HCT116 (cell line): ENCODE measurements at regions not wholly inside any gene's neighbourhood (a gene's known extent, or its start where the extent isn't known, plus 50 kb on each side); places are given as distances from the start of the nearest gene placed in this dataset.

Experiments used
- ATAC-seq: fragments of 200-7000 bp; cut with Tn5 transposase; 2 replicates; pipeline ENCODE4 v1.9.1; 2020; ENCODE audit warnings: mild to moderate bottlenecking, moderate library complexity
- BruUV-seq: library from RNA; stranded (reverse); fragments of 400-500 nt; replicated peaks from 2 replicates; lab custom pipeline; 2021; lab: Mats Ljungman, UMichigan
- CTCF ChIA-PET: fragments of 300-600 bp; sonication (Branson Sonifier 250); formaldehyde crosslinking; loops from one replicate; lab custom pipeline; 2021; ENCODE audit warnings: antibody characterized with exemption; lab: Charles Lee
- POLR2A ChIA-PET: fragments of 300-600, 350-600 bp; sonication (Branson Sonifier 250); formaldehyde crosslinking; loops from one replicate; lab custom pipeline; 2021; ENCODE audit warnings: antibody characterized with exemption; lab: Charles Lee
- RAD21 ChIA-PET, 2 experiments: fragments of 300-600 bp; sonication (Branson Sonifier 250); formaldehyde crosslinking; loops; one replicate each; lab custom pipeline; 2023; ENCODE audit warnings: low total read pairs in 2 of 2; ENCODE audit not compliant: uncharacterized antibody in 2 of 2, unreplicated experiment in 2 of 2, low non-redundant PET in 1 of 2; lab: Charles Lee
- DNase-seq: peaks from one replicate; pipeline ENCODE4 v3.0.0-alpha.2; 2010; ENCODE audit warnings: low read depth, low spot score
- H2AFZ ChIP-seq: fragments of 200-600 bp; shearing (Covaris generic), sonication (generic); 2 replicates; pipeline ENCODE4 v1.6.1; 2017; ENCODE audit warnings: low read depth, mixed run types, mixed read lengths, antibody characterized with exemption, low read length; ENCODE audit not compliant: poor library complexity, severe bottlenecking
- H3K27ac ChIP-seq: 2 replicates; pipeline ENCODE4 v1.5.1; 2012; ENCODE audit warnings: low read depth, low read length
- H3K27me3 ChIP-seq: fragments of 200-600 bp; sonication (generic); 2 replicates; pipeline ENCODE4 v1.6.1; 2016; ENCODE audit warnings: mixed run types, low read length, mixed read lengths; ENCODE audit not compliant: insufficient read depth
- H3K36me3 ChIP-seq, 2 experiments: fragments of 200-500 bp in 1 of 2; fragments of 200-600 bp in 1 of 2; sonication (Bioruptor generic) in 1 of 2; sonication (generic) in 1 of 2; 2 replicates each; pipeline versions ENCODE4 v1.5.1 to v1.6.1; 2014 to 2016; ENCODE audit warnings: low read length in 2 of 2, inconsistent platforms in 1 of 2, mixed read lengths in 1 of 2, mixed run types in 1 of 2; ENCODE audit not compliant: insufficient read depth in 2 of 2, control insufficient read depth in 1 of 2
- H3K4me1 ChIP-seq, 2 experiments: fragments of 200-600 bp in 1 of 2; sonication (generic) in 1 of 2; 2 replicates each; pipeline versions ENCODE4 v1.5.1 to v1.6.1; 2012 to 2017; ENCODE audit warnings: low read length in 2 of 2, inconsistent platforms in 1 of 2, mild to moderate bottlenecking in 1 of 2, mixed read lengths in 1 of 2, mixed run types in 1 of 2, moderate library complexity in 1 of 2; ENCODE audit not compliant: insufficient read depth in 2 of 2, control insufficient read depth in 1 of 2
- H3K4me2 ChIP-seq: fragments of 200-600 bp; sonication (generic); 2 replicates; pipeline ENCODE4 v1.6.1; 2017; ENCODE audit warnings: mixed run types, low read length, mixed read lengths
- H3K4me3 ChIP-seq, 2 experiments: fragments of 200-600 bp in 1 of 2; sonication (generic) in 1 of 2; replicated peaks in 1 of 2; 2 replicates each; pipeline ENCODE4 v1.5.1; 2011 to 2016; ENCODE audit warnings: low read length in 2 of 2, control low read depth in 1 of 2, low read depth in 1 of 2, mild to moderate bottlenecking in 1 of 2, mixed read lengths in 1 of 2, mixed run types in 1 of 2
- H3K79me2 ChIP-seq: fragments of 200-600 bp; sonication (generic); 2 replicates; pipeline ENCODE4 v1.6.1; 2017; ENCODE audit warnings: mild to moderate bottlenecking, mixed run types, low read length, moderate library complexity, mixed read lengths; ENCODE audit not compliant: insufficient read depth
- H3K9ac ChIP-seq: fragments of 200-600 bp; sonication (generic); 2 replicates; pipeline ENCODE4 v1.6.1; 2016; ENCODE audit warnings: low read length, mixed read lengths
- H3K9me2 ChIP-seq: fragments of 200-600 bp; sonication (generic), shearing (Covaris generic); 2 replicates; pipeline ENCODE4 v1.6.1; 2017; ENCODE audit warnings: mixed run types, mild to moderate bottlenecking, moderate library complexity; ENCODE audit not compliant: insufficient read depth
- H3K9me3 ChIP-seq, 2 experiments: fragments of 200-500 bp in 1 of 2; fragments of 200-600 bp in 1 of 2; sonication (Bioruptor generic) in 1 of 2; sonication (generic) in 1 of 2; 2 replicates each; pipeline ENCODE4 v1.6.1; 2014 to 2017; ENCODE audit warnings: low read length in 2 of 2, mixed read lengths in 2 of 2, inconsistent platforms in 1 of 2, low read depth in 1 of 2, mild to moderate bottlenecking in 1 of 2, mixed run types in 1 of 2, moderate library complexity in 1 of 2; ENCODE audit not compliant: control insufficient read depth in 1 of 2, insufficient read depth in 1 of 2
- H4K20me1 ChIP-seq: fragments of 200-600 bp; sonication (generic), shearing (Covaris generic); 2 replicates; pipeline ENCODE4 v1.6.1; 2017; ENCODE audit warnings: mixed run types, mild to moderate bottlenecking, moderate library complexity; ENCODE audit not compliant: insufficient read depth
- CTCF ChIP-seq, 3 experiments: fragments of 200-600 bp in 1 of 3; sonication (generic) in 1 of 3; IDR thresholded peaks in 2 of 3; conservative IDR thresholded peaks in 1 of 3; 2 replicates each; pipeline ENCODE4 v1.5.1; 2012 to 2017; ENCODE audit warnings: low read depth in 2 of 3, low read length in 2 of 3, antibody characterized with exemption in 1 of 3, borderline replicate concordance in 1 of 3, control low read depth in 1 of 3, mild to moderate bottlenecking in 1 of 3, mixed read lengths in 1 of 3, mixed run types in 1 of 3, moderate library complexity in 1 of 3; ENCODE audit not compliant: insufficient read depth in 1 of 3
- EGR1 ChIP-seq: IDR thresholded peaks from 2 replicates; pipeline ENCODE4 v1.6.1; 2012; ENCODE audit warnings: low read depth
- EZH2 ChIP-seq: fragments of 200-600 bp; sonication (generic); IDR thresholded peaks from 2 replicates; pipeline ENCODE4 v1.6.1; 2017; ENCODE audit warnings: antibody characterized with exemption, mixed run types
- EZH2phosphoT487 ChIP-seq: fragments of 200-600 bp; IDR thresholded peaks from 2 replicates; pipeline ENCODE4 v1.6.1; 2018; ENCODE audit warnings: antibody characterized with exemption, borderline replicate concordance
- FOSL1 ChIP-seq: IDR thresholded peaks from 2 replicates; pipeline ENCODE4 v1.6.1; 2012; ENCODE audit warnings: low read depth
- JUND ChIP-seq: IDR thresholded peaks from 2 replicates; pipeline ENCODE4 v1.6.1; 2012
- POLR2A ChIP-seq: IDR thresholded peaks from 2 replicates; pipeline ENCODE4 v1.7.0; 2011; ENCODE audit warnings: borderline replicate concordance; ENCODE audit not compliant: insufficient read depth, insufficient read length; ENCODE audit errors: extremely low read depth
- POLR2AphosphoS5 ChIP-seq: IDR thresholded peaks from 2 replicates; pipeline ENCODE4 v1.6.1; 2011; ENCODE audit warnings: mild to moderate bottlenecking, low read depth, low read length, moderate library complexity
- SIN3A ChIP-seq: IDR thresholded peaks from 2 replicates; pipeline ENCODE4 v1.6.1; 2012; ENCODE audit warnings: low read depth
- SRF ChIP-seq: IDR thresholded peaks from 2 replicates; pipeline ENCODE4 v1.6.1; 2012; ENCODE audit warnings: low read depth
- TCF7L2 ChIP-seq: IDR thresholded peaks from 2 replicates; pipeline ENCODE4 v1.7.0; 2011; ENCODE audit warnings: borderline replicate concordance, inconsistent platforms; ENCODE audit not compliant: insufficient read depth, insufficient read length; ENCODE audit errors: extremely low read depth
- ZBTB33 ChIP-seq: IDR thresholded peaks from 2 replicates; pipeline ENCODE4 v1.6.1; 2011; ENCODE audit warnings: mild to moderate bottlenecking, low read length, moderate library complexity; ENCODE audit not compliant: insufficient replicate concordance; ENCODE audit errors: extremely low read depth
- ZFX ChIP-seq: fragments of 450-650 bp; IDR thresholded peaks from 2 replicates; pipeline ENCODE4 v1.6.1; 2017
- ZNF274 ChIP-seq: fragments of 200-500 bp; sonication (Bioruptor generic); IDR thresholded peaks from 2 replicates; pipeline ENCODE4 v1.6.1; 2014; ENCODE audit warnings: mild to moderate bottlenecking, low read depth, low read length, inconsistent platforms
- intact Hi-C: fragments of 100-400 bp; cut with micrococcal nuclease; formaldehyde crosslinking; loops from 2 replicates; pipeline ENCODE4 v1.10.0; 2022

- TF ChIP-seq POLR2AphosphoS5 (no peak), ZNF274 (no peak), JUND (no peak), ZFX (no peak), EZH2 (no peak), ZBTB33 (no peak), POLR2A (no peak), TCF7L2 (no peak), SRF (no peak), EGR1 (no peak)
Measured at GRCh38 chr1:239437822-239438221, 51.5 kb downstream of the CHRM3 start (continued).

- no peak overlapping the region for H3K4me2 ChIP-seq
- H3K79me2 ChIP-seq, result no peaks in the 10 kb centered on the region
- no peaks in the 10 kb centered on the region for H3K9me2 ChIP-seq
- BruUV-seq, result no TSS peak
- H3K4me1 ChIP-seq, result no peaks in the 10 kb centered on the region
- no peak for TF ChIP-seq CTCF (IDR thresholded peaks at IDR 0.05 in 2 of 3, conservative IDR thresholded peaks at IDR 0.05 in 1 of 3; ENCODE audit: borderline replicate concordance in 1 of 3, insufficient read depth in 1 of 3, low read depth in 2 of 3, low read length in 2 of 3)
- TF ChIP-seq ZFX, result no peak
- no peak for TF ChIP-seq FOSL1
- TF ChIP-seq SIN3A, result no peak
- no peak for TF ChIP-seq ZBTB33
- TF ChIP-seq ZNF274, result no peak
- no peak for TF ChIP-seq EZH2phosphoT487
- H3K9me3 ChIP-seq, result peaks cover 15 to 16% of the 10 kb centered on the region in 2 experiments; a peak in 2 of 4 replicates
- H4K20me1 ChIP-seq, result no peaks in the 10 kb centered on the region
- ATAC-seq (no peak), DNase-seq (no peak)
- no peaks in the 10 kb centered on the region for H3K27me3 ChIP-seq
- H3K36me3 ChIP-seq, result no peaks in the 10 kb centered on the region
- intact Hi-C loops, result no loop called here
- H3K4me3 ChIP-seq, result no peak overlapping the region
- ChIA-PET RAD21 (no interaction called here), CTCF (no interaction called here), POLR2A (no interaction called here)
- no peak overlapping the region for H3K27ac ChIP-seq
- H3K9ac ChIP-seq, result no peak overlapping the region
- no peak overlapping the region for H2AFZ ChIP-seq
Measured at GRCh38 chr1:239438891-239439290, 52.5 kb downstream of the CHRM3 start.
